Stimulated activated CD4-positive, alpha-beta T cell treated with anti-CD3 and anti-CD28 coated beads, Interleukin-12 subunit alpha, Interleukin-12 subunit beta, amount 100 ng/mL, for 4 hours (primary cell): ENCODE measurements at regions not wholly inside any gene's neighbourhood (a gene's known extent, or its start where the extent isn't known, plus 50 kb on each side); places are given as distances from the start of the nearest gene placed in this dataset.
"Not testable (repeated sequence)": the region's sequence is repeated elsewhere in the genome, so short reads cannot be mapped to it uniquely, and the experiment has no call there.

Experiments used
- DNase-seq: peaks from one replicate; pipeline ENCODE4 v3.0.0-alpha.2; 2020

DNA sequence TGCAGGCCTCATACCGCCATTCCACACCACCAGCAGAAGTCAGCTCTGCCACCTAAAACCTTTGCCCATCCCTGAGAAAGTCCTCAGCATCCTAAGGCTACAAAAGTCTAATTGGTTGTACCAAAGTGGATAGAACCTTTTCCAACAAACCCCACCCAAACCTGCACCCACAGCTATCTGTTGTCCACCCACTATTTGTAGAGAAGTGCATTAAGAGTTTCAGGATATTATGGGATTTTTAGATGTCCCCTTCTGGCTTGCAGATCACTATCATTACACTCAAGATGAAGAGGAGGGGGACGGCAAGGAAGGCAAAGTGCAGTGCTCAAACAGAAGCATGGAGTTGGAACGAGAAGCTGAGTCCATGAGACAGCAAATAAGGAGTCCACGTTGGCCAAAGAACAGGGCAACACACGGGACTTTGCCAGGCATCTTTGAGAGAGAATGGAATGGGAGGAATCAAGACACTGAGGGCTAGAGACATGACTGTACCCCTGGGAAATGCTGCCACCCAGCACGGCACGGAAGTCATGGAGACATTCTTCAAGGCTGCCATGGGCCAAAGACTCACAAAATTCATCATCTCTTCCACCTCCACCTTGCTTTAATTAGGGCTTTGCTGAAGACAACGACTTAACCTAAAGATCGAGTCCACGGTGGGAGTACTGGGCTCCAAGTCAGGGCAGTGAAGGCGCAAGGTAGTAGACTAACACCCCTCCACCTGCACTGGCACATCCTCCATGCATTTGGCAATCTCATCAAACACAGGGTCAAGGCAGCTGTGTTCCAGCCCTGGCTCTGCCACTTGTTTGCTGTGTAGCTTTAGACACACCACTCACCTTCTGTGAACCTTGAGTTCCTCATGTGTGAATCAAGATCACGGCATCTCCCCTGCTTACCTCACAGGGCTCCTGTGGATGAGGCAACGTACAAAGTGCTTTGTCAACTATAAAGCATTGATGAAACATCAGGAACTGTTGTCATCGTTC, 112.9 kb upstream of the TMEM45B start:
- no peak for DNase-seq

DNA sequence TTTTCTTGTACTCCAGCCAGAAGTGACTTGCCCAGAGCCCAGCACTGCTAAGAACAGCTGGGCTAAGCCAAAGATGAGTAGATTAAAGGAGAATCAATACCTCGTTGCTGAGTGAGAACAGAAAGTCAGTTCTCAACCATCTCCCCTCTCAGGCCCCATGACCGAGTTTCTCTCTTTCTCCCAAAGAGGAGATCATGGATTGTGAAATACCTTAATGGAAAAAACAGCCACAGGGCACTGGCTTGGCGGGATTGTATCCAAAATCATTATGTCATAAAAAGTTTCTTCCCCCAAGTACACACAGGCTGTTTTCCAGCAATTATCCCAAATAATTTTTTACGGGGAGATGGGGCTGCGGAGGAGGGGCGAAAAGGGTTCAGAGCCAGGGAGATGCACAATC, 111.8 kb upstream of the TMEM45B start:
- DNase-seq = no peak

DNA sequence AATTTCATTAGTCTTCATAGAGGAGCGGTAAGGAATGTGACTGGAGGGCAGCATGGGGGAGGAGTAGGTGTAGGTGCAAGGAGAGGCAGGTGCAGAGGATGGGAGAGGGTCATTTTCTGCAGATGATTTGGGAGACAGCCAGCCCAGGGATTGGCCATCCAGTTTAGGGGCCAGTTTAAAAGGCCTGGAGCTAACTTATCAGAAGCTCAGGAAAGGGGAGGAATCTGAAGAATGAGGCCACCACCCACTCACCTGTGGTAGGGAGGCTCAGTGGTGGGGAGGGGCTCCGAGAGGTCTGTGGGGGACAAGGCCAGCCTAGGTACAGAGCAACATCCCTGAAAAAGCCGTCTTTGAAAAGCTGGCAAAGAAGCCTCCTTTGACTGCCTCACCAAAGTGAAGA, 110.8 kb upstream of the TMEM45B start:
- no peak for DNase-seq

DNA sequence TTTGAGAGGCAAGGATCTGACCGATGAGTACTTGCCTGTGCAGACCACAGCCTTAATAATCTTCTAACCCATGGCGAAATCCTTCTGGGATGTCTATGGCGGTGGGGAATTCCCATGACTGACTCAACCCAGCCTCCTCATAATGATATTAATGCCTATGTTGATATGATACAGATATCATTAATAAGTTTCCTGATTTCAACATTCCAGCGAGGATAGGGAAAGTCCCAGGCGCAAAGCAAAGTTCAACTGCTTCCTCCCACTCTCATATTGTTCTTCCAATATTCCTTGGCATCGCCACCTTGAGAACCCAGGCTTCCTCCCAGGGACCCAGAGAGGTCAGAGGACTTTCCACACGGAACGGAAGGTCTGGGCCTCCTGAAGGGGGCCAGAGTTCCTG, 110.3 kb upstream of the TMEM45B start:
- DNase-seq = no peak

DNA sequence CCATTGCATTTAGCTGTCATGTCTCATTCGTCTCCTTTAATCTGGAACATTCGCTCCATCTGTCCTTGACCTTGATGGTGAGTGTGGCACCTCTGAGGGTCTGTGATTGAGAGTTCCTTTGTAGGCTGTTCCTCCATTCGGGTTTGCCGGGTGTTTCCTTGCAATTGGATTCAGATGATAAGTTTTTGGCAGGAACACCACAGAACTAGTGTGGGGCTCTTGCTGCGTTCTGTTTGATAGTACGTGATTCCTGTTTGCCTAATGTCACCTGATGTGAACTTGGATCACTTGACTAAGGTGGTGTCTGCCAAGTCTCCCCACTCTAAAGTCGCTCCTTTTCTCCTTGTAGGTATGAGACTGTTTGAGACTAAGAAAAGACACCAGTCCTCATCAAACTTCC, 109.7 kb upstream of the TMEM45B start:
- no peak for DNase-seq

DNA sequence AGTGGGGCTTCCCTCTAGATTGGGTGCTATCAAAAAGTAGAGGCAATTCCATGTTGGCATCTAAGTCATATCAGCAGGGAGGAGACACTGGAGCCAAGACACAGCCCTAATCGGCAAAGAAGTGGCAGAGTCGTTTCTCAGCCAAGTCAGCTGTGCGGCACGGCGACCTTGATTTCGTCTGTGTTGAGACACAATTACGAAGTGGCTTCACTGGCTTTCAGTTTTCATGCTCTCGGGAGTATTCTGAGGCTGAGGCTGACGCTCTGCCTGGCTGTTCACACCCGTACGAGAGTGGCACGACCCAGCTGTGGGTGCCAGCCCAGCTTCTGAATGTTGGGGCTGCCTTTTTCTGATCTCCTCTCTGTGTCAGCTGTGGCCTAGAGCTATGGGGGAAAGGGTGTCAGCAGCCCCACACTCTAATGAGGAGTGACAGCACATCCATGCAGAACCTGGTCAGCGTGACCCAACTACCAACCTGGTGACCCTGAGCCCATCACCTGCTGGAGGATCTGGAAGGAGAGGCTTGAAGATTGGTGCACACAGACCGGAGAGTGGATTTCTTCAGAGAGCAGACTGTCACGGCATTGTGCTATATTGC, 105.7 kb upstream of the TMEM45B start:
- DNase-seq = no peak

DNA sequence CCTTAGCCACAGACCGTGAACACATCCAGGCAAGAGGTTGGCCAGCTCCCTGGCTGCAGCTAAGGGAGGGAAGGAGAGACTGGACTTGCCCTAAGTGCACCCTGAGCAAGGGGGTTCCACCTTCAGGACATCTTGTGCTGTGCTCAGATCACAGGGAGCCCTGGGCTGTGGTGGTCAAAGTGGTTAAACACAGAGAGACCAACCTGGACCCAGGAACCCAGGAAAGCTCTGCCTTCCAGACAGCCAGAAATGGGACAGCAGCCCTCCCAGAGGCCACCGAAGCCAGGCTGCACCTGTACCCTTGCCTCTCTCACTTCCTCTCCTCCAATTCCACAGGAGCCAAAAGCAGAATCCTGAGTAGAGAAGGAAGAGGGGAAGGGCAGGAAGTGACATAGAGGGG, 105.2 kb upstream of the TMEM45B start:
- no peak for DNase-seq

DNA sequence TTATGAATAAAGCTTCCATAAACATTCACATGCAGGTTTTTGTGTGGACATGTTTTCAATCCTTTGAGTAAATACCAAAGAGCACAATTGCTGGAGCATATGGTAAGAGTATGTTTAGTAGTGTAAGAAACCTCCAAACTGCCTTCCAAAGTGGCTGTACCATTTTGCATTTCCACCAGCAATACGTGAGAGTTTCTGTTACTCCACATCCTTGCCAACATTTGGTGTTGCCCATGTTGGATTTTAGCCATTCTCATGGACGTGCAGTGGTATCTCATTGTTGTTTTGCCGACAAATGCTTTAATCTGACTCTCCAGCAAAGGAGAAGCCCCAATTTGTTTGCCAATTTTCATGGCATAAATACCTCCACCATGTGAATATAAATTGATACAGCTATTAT, 103.9 kb upstream of the TMEM45B start:
- DNase-seq = no peak

DNA sequence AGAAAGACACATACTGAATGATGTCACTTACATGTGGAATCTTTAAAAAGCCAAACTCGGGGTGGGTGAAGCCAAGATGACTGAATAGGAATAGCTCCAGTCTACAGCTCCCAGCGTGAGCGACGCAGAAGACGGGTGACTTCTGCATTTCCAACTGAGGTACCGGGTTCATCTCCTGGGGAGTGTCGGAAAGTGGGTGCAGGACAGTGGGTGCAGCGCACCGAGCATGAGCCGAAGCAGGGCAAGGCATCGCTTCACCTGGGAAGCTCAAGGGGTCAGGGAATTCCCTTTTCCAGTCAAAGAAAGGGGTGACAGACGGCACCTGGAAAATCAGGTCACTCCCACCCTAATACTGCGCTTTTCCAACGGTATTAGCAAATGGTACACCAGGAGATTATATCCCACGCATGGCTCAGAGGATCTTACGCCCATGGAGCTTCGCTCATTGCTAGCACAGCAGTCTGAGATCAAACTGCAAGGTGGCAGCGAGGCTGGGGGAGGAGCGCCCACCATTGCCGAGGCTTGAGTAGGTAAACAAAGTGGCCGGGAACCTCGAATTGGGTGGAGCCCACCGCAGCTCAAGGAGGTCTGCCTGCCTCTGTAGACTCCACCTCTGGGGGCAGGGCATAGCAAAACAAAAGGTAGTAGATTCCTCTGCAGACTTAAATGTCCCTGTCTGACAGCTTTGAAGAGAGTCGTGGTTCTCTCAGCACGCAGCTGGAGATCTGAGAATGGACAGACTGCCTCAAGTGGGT, 103.0 kb upstream of the TMEM45B start:
- DNase-seq = not testable (repeated sequence)

DNA sequence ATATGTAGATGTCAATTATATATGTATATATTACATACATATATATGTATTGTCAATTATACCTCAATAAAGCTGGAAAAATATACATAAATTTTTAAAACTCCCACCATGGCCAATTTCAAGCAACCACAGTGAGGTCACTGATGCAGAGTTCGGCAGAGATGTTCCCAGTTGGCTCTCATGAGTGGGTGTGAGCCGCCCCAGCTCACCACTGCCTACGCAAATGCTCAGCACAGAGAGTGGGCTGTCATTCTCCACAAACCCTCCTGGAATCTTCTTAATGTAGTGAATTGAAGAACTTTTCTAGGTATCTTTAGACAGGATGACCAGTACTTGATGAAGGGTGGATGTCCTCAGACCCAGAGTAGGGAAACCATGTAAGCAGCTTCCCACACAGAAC, 96.6 kb upstream of the TMEM45B start:
- DNase-seq = no peak

DNA sequence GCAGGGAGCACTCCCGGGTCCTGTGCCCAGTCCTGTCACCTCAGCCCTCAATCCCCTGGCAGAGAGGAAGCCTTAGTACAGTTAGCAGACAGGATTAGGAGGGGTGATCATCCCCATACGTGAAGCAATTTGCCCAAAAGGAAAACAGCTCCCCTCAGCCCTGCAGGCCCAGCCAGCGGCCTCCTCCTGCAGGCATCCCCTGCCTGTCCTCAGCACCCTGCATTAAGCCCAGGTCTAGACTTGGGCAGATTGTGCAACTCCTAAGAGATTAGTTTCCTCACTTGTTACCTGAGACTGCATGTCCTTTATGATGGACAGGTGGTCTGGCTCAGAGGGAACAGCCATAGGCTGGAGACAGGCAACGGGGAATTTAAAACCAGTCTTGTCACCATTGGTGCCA, 95.5 kb upstream of the TMEM45B start:
- DNase-seq = no peak

DNA sequence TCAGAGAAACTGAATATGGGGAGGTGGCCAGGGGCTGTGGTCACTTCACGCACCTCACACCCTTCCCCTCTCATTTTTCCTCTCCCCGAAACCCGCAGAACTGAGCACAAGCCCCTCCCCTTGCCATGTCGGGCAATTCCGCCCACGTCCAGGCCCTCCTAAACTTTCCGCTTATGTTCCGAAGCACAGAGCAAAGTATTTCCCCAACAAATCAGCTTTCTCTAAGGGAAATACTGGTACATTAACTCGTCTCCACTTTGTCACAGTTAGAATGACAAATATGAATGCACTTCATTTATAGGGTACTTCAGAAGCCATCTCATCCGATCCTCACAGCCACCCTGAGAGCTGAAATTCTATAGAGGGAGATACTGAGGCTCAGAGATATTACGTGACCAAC, 94.7 kb upstream of the TMEM45B start:
- DNase-seq = no peak

DNA sequence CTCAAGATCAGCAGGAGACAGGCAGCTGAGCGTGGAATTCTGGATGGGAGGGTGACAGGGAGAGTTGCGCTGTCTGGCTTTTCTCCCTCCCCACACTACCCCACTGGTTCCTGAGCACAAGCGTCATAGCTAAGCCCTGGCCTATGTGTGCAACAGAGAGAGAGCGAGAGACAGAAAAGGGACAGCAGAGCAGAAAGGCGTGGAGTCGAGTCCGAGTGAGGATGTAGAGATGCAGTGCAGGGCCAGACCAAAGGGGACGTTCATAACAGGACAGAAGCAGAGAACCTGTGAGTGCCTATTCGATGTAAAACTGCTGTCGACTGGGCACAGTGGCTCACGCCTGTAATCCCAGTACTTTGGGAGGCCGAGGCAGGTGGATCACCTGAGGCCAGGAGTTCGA, 94.0 kb upstream of the TMEM45B start:
- no peak for DNase-seq

DNA sequence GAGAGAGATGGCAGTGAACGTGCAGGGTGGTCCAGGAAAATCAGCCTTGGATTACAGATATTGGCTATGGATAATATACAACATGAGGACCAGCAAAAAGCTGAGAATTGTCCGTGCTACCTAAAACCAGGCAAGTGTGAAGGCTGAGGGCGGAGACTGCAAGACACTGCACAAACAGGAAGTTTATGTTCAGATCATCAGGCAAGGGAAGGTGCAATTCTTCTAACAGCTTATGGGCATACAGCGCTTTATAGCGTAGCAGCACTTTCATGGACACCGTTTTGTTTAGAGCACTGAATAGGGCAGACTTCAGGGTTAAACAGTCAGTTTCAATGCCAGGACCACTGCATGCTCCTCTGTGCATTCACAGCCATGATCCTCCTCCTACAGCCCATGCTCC, 93.1 kb upstream of the TMEM45B start:
- no peak for DNase-seq

DNA sequence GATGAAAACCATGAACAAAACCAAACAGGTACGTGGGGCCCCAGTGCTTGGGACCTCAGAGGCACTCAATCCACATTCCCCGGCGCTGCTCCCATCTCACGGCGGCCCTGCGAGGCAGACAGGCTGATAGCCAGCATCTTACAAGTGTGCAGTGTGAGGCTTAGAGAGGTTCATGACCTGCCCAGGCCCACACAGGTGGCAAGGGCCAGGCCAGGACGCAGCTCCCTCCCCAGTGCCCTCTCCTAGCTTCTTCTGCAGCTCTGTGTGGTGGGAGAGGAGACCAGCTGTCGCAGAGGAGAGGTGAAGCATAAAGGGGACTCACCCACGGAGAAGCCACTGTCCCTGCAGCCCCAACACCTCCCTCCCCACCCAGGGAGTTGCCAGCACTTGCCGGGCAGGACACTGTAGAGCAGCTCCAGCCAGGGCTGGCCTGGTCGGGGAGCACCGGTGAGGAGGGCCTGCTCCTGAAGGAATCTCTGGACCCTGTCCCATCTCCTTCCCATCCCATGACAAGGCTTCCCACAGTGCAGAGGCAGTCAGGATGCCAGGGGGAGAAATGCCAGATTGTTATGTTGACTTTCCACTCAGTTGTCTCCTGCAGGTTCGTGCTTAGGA, 92.4 kb upstream of the TMEM45B start:
- no peak for DNase-seq

DNA sequence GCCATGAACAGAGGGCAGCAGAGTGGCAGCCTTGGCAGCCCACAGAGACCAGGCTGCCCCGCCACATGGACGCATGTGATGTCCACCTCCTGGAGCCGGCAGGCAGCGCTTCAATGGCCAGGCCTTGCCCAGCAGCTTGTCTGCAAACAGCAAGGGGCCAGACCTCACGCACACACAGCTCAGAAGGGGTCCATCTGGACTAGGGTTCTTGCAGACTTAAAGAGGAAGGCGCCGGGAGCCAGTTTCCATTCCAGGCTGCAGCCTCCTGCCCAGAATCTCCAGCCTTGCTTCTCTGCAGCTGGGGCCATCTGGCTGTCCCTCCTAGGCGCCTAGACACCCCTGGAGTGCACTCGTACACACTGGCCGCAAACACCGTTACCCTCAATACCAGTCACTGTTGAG, 91.9 kb upstream of the TMEM45B start:
- DNase-seq = no peak

DNA sequence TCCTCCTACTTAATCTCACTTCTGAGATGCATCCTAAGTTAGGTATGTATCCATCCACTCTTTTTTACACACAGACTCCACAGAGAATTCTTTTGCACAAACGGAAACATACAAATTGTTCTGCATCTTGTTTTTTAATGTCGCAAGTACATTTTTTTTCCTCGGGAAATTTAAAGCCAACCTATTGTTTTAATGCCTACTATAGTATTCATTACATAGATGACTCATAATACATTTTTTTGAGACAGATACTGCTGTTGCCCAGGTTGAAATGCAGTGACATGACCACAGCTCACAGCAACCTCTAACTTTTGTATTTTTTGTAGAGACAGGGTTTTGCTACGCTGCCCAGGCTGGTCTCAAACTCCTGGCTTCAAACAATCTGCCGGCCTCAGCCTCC, 90.8 kb upstream of the TMEM45B start:
- no peak for DNase-seq

DNA sequence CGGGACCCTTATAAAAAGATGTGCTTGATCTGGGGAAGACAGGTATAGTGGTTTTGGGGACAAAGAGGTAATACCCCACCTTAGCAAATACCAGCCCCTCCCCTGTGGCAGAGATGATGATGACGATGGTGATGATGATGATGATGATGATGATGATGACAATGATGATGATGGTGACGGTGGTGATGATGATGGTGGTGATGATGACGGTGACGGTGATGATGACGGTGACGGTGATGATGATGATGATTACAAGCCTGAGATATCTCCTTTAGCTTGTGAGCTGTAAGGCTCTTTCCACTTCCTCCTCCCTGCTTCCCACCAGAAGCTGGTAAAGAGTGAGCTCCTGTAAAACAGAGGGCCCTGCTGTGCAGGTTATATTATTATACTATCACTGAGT, 89.5 kb upstream of the TMEM45B start:
- no peak for DNase-seq

DNA sequence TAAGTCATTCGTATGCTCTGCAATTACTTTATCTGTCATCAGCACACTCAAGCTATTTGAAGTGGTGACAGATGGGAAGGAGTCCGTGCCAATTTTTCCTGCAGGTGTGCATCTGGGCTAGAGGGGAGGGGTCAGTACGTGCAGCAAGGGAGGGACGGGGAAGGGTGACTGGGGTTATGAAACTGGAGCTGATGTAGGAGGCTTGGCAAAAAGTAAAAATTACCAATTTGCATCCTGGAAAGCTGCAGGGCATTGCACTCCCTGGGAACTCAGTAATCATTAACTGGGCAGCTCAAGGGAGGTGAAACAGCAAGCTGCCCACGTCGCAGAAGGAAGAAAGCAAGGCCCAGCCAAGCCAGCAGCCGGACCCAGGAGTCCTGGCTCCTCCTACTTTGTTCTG, 87.1 kb upstream of the TMEM45B start:
- DNase-seq = no peak

DNA sequence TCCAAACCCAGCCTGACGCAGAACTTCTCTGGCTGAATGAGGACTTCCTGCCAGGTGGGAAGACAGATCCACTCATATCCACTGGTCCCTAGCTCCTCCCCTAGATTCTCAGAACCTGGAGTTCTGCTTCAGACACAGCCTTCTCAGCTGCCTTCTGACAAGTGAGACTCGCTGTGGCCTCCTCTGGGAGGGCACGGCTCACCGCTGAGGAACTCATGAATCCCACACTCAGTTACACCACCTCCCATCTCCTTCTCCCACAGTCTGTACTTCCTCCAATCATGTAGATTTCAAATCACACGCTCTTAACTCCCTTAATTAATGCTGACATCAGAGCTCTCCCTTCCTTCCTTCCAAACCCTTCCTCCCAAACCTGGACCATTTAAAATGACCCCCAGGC, 86.4 kb upstream of the TMEM45B start:
- DNase-seq = no peak

DNA sequence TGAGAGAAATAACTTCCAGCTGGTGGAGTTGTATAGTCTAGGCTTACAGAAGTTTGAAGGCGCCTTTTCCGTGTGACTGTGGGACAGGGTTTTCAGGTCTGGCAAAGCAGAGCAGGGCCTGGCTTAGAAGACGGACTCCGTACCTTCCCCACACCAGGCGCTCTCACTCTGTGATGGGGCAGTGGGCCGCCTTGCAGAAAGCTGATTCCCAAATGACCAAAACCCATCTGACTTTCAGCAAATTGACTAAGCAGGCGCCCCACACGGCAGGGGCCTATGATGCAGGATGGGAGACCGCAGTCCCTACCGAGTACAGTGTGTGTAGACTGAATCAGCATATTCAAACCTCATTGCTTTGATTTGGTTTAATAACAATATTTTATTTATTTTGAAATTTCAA, 85.8 kb upstream of the TMEM45B start:
- no peak for DNase-seq

DNA sequence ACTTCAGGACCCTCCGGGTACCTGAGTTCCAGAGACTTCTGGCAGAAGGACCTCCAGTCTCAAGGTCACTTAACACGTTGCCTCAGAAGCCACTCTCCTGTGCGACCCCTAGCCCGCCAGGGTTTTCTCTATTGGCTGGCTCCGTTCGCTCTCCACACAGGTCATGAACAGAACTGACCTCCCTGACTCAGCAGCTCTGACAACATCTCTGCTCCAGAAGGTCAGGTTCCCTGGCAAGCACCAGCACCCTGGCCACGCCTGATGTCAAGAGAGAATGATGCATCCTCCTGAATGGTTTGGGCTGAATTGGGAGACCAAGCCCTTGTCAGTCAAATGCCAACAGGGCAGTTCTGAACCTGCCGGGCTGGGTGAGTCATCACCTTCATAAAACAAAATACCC, 84.3 kb upstream of the TMEM45B start:
- DNase-seq = no peak

DNA sequence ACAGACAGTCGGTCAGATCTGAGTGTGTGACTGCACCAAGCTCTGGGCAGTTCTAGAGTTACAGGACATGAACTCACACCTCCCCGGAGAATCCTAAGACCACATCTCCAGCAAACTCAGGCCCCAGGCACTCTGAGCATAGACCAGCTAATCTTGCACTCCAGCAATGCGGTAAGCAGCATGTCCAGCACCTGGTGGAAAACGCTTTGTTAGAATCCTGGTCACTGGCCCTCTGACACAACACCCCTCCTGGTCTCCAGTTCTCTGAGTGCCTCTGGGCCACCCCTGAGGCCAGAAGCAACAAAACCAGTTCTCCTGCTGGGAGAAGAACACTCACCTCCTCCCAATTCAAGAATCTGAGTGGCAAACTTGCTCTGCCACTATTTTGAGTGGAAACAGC, 82.7 kb upstream of the TMEM45B start:
- DNase-seq = no peak

DNA sequence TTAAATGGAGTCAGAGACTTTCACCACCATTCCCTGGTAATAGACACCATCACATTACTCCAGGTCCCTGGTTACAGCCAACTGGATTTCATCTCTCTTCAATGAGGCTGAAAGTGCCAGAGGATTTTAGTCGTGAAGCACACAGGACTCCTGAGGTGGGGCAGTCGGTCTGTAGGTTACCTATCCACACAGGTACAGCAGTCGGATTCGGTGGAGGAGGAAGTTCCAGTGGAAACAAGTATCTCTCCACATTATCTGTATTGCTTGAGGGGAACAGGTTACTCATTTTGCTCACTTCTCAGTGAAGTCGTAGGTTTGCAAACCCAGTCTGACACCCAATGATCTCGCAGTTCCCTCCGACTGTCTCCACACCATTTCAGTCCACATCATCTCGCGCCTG, 82.3 kb upstream of the TMEM45B start:
- DNase-seq = no peak
